Trophoblast cell (in vitro differentiated cells and primary cell): ENCODE measurements at regions not wholly inside any gene's neighbourhood (a gene's known extent, or its start where the extent isn't known, plus 50 kb on each side); places are given as distances from the start of the nearest gene placed in this dataset.

Experiments used
- DNase-seq, 2 donors: peaks; one replicate each; pipeline ENCODE4 v3.0.0-alpha.2; 2016
- H2AFZ ChIP-seq: 2 replicates; pipeline ENCODE4 v1.6.1; 2013; ENCODE audit warnings: low read length, moderate library complexity, mild to moderate bottlenecking; ENCODE audit not compliant: insufficient read depth, poor library complexity
- H2AK5ac ChIP-seq: 2 replicates; pipeline ENCODE4 v1.6.1; 2013; ENCODE audit warnings: mild to moderate bottlenecking, low read length
- H2BK120ac ChIP-seq: 2 replicates; pipeline ENCODE4 v1.6.1; 2013; ENCODE audit warnings: low read length, mild to moderate bottlenecking, moderate library complexity; ENCODE audit not compliant: insufficient read depth, poor library complexity
- H2BK12ac ChIP-seq: 2 replicates; pipeline ENCODE4 v1.6.1; 2013; ENCODE audit warnings: mild to moderate bottlenecking, low read length, moderate library complexity
- H2BK5ac ChIP-seq: 2 replicates; pipeline ENCODE4 v1.6.1; 2013; ENCODE audit warnings: low read length, low read depth, moderate library complexity, mild to moderate bottlenecking; ENCODE audit not compliant: poor library complexity
- H3K14ac ChIP-seq: 2 replicates; pipeline ENCODE4 v1.6.1; 2013; ENCODE audit warnings: mild to moderate bottlenecking, low read length
- H3K18ac ChIP-seq: 2 replicates; pipeline ENCODE4 v1.6.1; 2013; ENCODE audit warnings: mild to moderate bottlenecking, low read length
- H3K23ac ChIP-seq: 2 replicates; pipeline ENCODE4 v1.6.1; 2013; ENCODE audit warnings: low read length
- H3K27ac ChIP-seq: 2 replicates; pipeline ENCODE4 v1.5.1; 2013; ENCODE audit warnings: low read depth, mild to moderate bottlenecking, inconsistent platforms, low read length, moderate library complexity
- H3K27me3 ChIP-seq: 2 replicates; pipeline ENCODE4 v1.6.1; 2013; ENCODE audit warnings: inconsistent platforms, mild to moderate bottlenecking, low read length, moderate library complexity; ENCODE audit not compliant: insufficient read depth
- H3K36me3 ChIP-seq, 2 experiments: 1 replicate in 1 of 2; 2 replicates in 1 of 2; pipeline ENCODE4 v1.6.1; 2013; ENCODE audit warnings: low read length in 2 of 2, mild to moderate bottlenecking in 2 of 2, moderate library complexity in 1 of 2; ENCODE audit not compliant: insufficient read depth in 2 of 2, control insufficient read depth in 1 of 2
- H3K4ac ChIP-seq: 2 replicates; pipeline ENCODE4 v1.6.1; 2013; ENCODE audit warnings: low read depth, mild to moderate bottlenecking, low read length, moderate library complexity
- H3K4me1 ChIP-seq, 2 experiments: 1 replicate in 1 of 2; 2 replicates in 1 of 2; pipeline ENCODE4 v1.6.1; 2013; ENCODE audit warnings: low read length in 2 of 2, mild to moderate bottlenecking in 2 of 2, moderate library complexity in 1 of 2; ENCODE audit not compliant: insufficient read depth in 2 of 2, control insufficient read depth in 1 of 2
- H3K4me2 ChIP-seq: 2 replicates; pipeline ENCODE4 v1.6.1; 2013; ENCODE audit warnings: inconsistent platforms, mild to moderate bottlenecking, low read length, moderate library complexity
- H3K4me3 ChIP-seq: 2 replicates; pipeline ENCODE4 v1.5.1; 2013; ENCODE audit warnings: mild to moderate bottlenecking, low read depth, low read length, inconsistent platforms
- H3K79me1 ChIP-seq: one replicate; pipeline ENCODE4 v1.6.1; 2013; ENCODE audit warnings: low read length
- H3K79me2 ChIP-seq: 2 replicates; pipeline ENCODE4 v1.6.1; 2013; ENCODE audit warnings: low read length, mild to moderate bottlenecking; ENCODE audit not compliant: control insufficient read depth, insufficient read depth, poor library complexity
- H3K9ac ChIP-seq: 2 replicates; pipeline ENCODE4 v1.6.1; 2013; ENCODE audit warnings: mild to moderate bottlenecking, low read length
- H3K9me3 ChIP-seq: 2 replicates; pipeline ENCODE4 v1.6.1; 2013; ENCODE audit warnings: low read depth, mild to moderate bottlenecking, control low read depth, inconsistent platforms, low read length; ENCODE audit not compliant: insufficient read depth
- H4K12ac ChIP-seq: 2 replicates; pipeline ENCODE4 v1.6.1; 2013; ENCODE audit warnings: low read depth, mild to moderate bottlenecking, low read length, moderate library complexity
- H4K8ac ChIP-seq: 2 replicates; pipeline ENCODE4 v1.6.1; 2013; ENCODE audit warnings: low read depth, mild to moderate bottlenecking, low read length, moderate library complexity
- H4K91ac ChIP-seq: one replicate; pipeline ENCODE4 v1.6.1; 2013; ENCODE audit warnings: low read depth, mild to moderate bottlenecking, low read length, moderate library complexity
- WGBS: extraction: QIAGEN DNeasy Blood & Tissue Kit; methylation state at CpG from one replicate; pipeline ENCODE4 v1.1.7; 2013; ENCODE audit warnings: missing lambda C conversion rate; ENCODE audit not compliant: insufficient read length, insufficient coverage; ENCODE audit errors: extremely low coverage; 5-methylcytosine and 5-hydroxymethylcytosine counted together

DNA sequence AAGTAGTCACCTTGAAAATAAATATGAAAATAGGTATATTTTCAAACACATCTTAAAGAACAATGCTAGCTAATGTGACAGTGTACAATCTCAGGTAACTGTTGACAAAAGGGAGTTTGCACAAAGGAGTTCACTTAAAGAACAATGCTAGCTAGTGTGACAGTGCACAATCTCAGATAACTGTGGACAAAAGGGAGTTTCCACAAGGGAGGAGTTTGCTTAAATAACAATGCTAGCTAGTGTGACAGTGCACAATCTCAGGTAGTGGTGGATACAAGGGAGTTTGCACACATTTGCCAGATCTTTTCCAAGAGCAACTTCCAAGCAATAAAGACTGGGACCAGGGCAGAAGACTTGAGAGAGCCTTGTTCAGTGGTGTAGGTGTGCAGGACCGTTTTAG is 442.9 kb upstream of the FTMT start:
- H4K8ac ChIP-seq = no peak overlapping the region
- no peaks in the 10 kb centered on the region for H3K79me2 ChIP-seq
- no peak overlapping the region for H2AFZ ChIP-seq
- H3K9ac ChIP-seq = no peak overlapping the region
- no CpG with 5 or more reads among the region's 1 CpG for WGBS
- H3K4me2 ChIP-seq = no peak overlapping the region
- H2BK12ac ChIP-seq = no peak overlapping the region
- H4K12ac ChIP-seq = no peak overlapping the region
- H3K23ac ChIP-seq = no peak overlapping the region
- no peak overlapping the region for H2BK120ac ChIP-seq
- no peak overlapping the region for H2AK5ac ChIP-seq
- no peak for DNase-seq
- no peak overlapping the region for H2BK5ac ChIP-seq
- no peak overlapping the region for H3K27ac ChIP-seq
- H3K79me1 ChIP-seq = no peaks in the 10 kb centered on the region
- no peak overlapping the region for H3K18ac ChIP-seq
- no peak overlapping the region for H3K4me3 ChIP-seq
- H3K14ac ChIP-seq = no peak overlapping the region
- no peaks in the 10 kb centered on the region for H3K36me3 ChIP-seq
- H3K4ac ChIP-seq = no peak overlapping the region
- H3K27me3 ChIP-seq = no peaks in the 10 kb centered on the region
- H3K9me3 ChIP-seq = no peaks in the 10 kb centered on the region
- no peak overlapping the region for H4K91ac ChIP-seq
- H3K4me1 ChIP-seq = no peaks in the 10 kb centered on the region

DNA sequence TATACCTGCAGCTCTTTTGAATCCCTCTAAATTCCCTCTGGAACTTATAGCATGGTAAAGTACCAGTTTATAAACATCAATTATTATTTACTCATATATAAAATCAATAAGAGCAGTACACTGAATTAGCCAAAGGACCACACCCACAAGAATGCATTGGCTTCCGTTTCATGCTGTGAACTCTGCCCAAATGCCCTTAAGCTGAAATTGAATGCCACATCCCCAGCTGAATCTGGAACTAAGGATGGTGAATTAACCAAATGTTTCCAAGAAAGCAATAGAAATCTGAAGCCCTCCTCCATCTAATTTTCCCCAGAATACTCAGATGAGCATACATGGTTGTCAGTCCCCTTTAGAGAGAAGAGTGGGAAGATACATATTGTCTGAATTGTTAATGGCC is 436.4 kb upstream of the FTMT start:
- H3K4me2 ChIP-seq = no peak overlapping the region

DNA sequence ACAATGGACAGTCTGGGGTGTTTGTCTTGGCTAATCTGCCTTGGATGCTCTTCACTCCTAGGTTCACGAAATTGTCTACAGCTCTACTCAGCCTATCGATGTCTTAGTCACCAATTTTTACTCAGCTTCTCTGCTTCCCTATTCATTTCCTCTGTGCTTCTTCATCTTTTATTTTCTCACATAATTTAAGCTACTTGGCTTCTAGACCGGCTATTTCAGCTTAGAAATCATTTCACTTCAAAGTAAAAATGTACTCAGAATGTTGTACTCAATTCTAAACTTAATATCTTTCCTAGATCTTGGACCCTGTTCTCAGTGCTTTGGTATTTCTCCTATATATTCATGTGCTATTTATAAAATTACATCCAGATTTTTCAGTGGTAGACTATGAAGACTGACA is 430.0 kb upstream of the FTMT start:
- WGBS = no CpG with 5 or more reads among the region's 3 CpGs
- Histone ChIP-seq H3K14ac (no peak overlapping the region), H3K4me3 (no peak overlapping the region), H3K4me2 (no peak overlapping the region), H4K8ac (no peak overlapping the region), H3K9ac (no peak overlapping the region), H2BK5ac (no peak overlapping the region), H3K23ac (no peak overlapping the region), H2BK12ac (no peak overlapping the region), H4K91ac (no peak overlapping the region), H3K27ac (no peak overlapping the region), H3K4ac (no peak overlapping the region), H3K27me3 (no peaks in the 10 kb centered on the region), H3K18ac (no peak overlapping the region), H3K79me1 (no peaks in the 10 kb centered on the region), H3K79me2 (no peaks in the 10 kb centered on the region), H3K9me3 (peaks cover 3% of the 10 kb centered on the region), H2BK120ac (no peak overlapping the region), H3K36me3 (no peaks in the 10 kb centered on the region), H3K4me1 (no peaks in the 10 kb centered on the region), H2AK5ac (no peak overlapping the region), H2AFZ (no peak overlapping the region), H4K12ac (no peak overlapping the region)
- no peak for DNase-seq

More for the DNA sequence above, 436.4 kb upstream of the FTMT start:
- Histone ChIP-seq H3K4me3 (no peak overlapping the region), H4K91ac (no peak overlapping the region), H2AK5ac (no peak overlapping the region), H3K27me3 (no peaks in the 10 kb centered on the region), H3K9ac (no peak overlapping the region), H2BK5ac (no peak overlapping the region), H2BK120ac (no peak overlapping the region), H4K12ac (no peak overlapping the region), H3K14ac (no peak overlapping the region), H2BK12ac (no peak overlapping the region), H2AFZ (no peak overlapping the region), H3K36me3 (no peaks in the 10 kb centered on the region), H3K4ac (no peak overlapping the region), H3K18ac (no peak overlapping the region), H3K27ac (no peak overlapping the region), H3K4me1 (no peaks in the 10 kb centered on the region), H3K23ac (no peak overlapping the region), H3K79me1 (no peaks in the 10 kb centered on the region), H4K8ac (no peak overlapping the region), H3K79me2 (no peaks in the 10 kb centered on the region), H3K9me3 (no peaks in the 10 kb centered on the region)
- WGBS = no CpG with 5 or more reads among the region's 1 CpG
- DNase-seq = no peak

DNA sequence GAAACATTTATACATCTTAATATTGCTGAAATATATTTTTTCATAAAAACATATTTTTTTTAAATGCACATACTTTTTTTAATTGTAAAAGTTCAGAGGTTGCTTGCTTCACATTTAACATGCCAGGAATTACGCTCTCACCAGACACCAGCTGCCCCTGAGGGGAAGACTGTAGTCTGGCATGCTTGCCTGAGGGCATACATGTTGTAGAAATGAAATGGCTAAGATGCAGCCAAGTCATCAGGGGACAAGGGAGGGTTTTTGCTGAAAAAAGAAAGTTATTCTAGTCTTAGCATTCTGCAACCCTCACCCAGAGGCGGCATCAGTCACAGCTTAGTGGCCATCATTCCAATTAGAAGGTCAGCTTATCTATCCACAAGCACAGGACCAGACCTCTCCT is 426.7 kb upstream of the FTMT start:
- DNase-seq = peak; percentile 95 to 99
- Histone ChIP-seq H3K36me3 (no peaks in the 10 kb centered on the region), H3K4ac (no peak overlapping the region), H3K9me3 (peaks cover 3% of the 10 kb centered on the region), H3K27ac (no peak overlapping the region), H3K18ac (no peak overlapping the region), H4K8ac (no peak overlapping the region), H2BK5ac (no peak overlapping the region), H2AFZ (no peak overlapping the region), H3K4me2 (no peak overlapping the region), H3K4me1 (no peaks in the 10 kb centered on the region), H3K4me3 (no peak overlapping the region), H3K14ac (no peak overlapping the region), H2BK120ac (no peak overlapping the region), H3K27me3 (no peaks in the 10 kb centered on the region), H4K12ac (no peak overlapping the region), H4K91ac (no peak overlapping the region), H3K23ac (no peak overlapping the region), H2AK5ac (no peak overlapping the region), H3K9ac (no peak overlapping the region), H3K79me1 (no peaks in the 10 kb centered on the region), H2BK12ac (no peak overlapping the region), H3K79me2 (no peaks in the 10 kb centered on the region)
- no CpG with 5 or more reads among the region's 2 CpGs for WGBS
